HK-2 (cell line): ENCODE measurements at regions not wholly inside any gene's neighbourhood (a gene's known extent, or its start where the extent isn't known, plus 50 kb on each side); places are given as distances from the start of the nearest gene placed in this dataset.
"Not testable (repeated sequence)": the region's sequence is repeated elsewhere in the genome, so short reads cannot be mapped to it uniquely, and the experiment has no call there.

Experiments
- DNase-seq: peaks from one replicate; pipeline ENCODE4 v3.0.0-alpha.2; 2018; ENCODE audit not compliant: unreplicated experiment

GRCh38 chr6:168177103-168177891 lies 98.3 kb upstream of the FRMD1 start:
- DNase-seq = no peak

GRCh38 chr6:168171673-168172353 lies 92.8 kb upstream of the FRMD1 start:
- DNase-seq = no peak

GRCh38 chr6:168170841-168171601 lies 92.0 kb upstream of the FRMD1 start:
- DNase-seq = no peak

- no peak for DNase-seq
Observed at GRCh38 chr6:168169624-168170023, 90.6 kb upstream of the FRMD1 start.

- DNase-seq = not testable (repeated sequence)
Observed at GRCh38 chr6:168168936-168169335, 89.9 kb upstream of the FRMD1 start.

GRCh38 chr6:168168330-168168729 lies 89.3 kb upstream of the FRMD1 start:
- not testable (repeated sequence) for DNase-seq

GRCh38 chr6:168167431-168168315 lies 88.7 kb upstream of the FRMD1 start:
- no peak for DNase-seq

- no peak for DNase-seq
Observed at GRCh38 chr6:168166627-168167026, 87.6 kb upstream of the FRMD1 start.

GRCh38 chr6:168165891-168166290 lies 86.9 kb upstream of the FRMD1 start:
- DNase-seq = no peak

- no peak for DNase-seq
Observed at GRCh38 chr6:168165373-168165772, 86.4 kb upstream of the FRMD1 start.

GRCh38 chr6:168164462-168165061 lies 85.5 kb upstream of the FRMD1 start:
- no peak for DNase-seq

GRCh38 chr6:168163096-168163731 lies 84.2 kb upstream of the FRMD1 start:
- DNase-seq = no peak

- DNase-seq = no peak
Observed at GRCh38 chr6:168162366-168162765, 83.4 kb upstream of the FRMD1 start.

GRCh38 chr6:168161371-168161750 lies 82.3 kb upstream of the FRMD1 start:
- DNase-seq = no peak

- no peak for DNase-seq
Observed at GRCh38 chr6:168160506-168161370, 81.7 kb upstream of the FRMD1 start.

GRCh38 chr6:168159506-168159905 lies 80.5 kb upstream of the FRMD1 start:
- DNase-seq = no peak

GRCh38 chr6:168158980-168159349 lies 80.0 kb upstream of the FRMD1 start:
- no peak for DNase-seq

GRCh38 chr6:168158213-168158979 lies 79.4 kb upstream of the FRMD1 start:
- no peak for DNase-seq
